GM18873 (cell line): ENCODE measurements at regions not wholly inside any gene's neighbourhood (a gene's known extent, or its start where the extent isn't known, plus 50 kb on each side); places are given as distances from the start of the nearest gene placed in this dataset.
"Not testable (repeated sequence)": the region's sequence is repeated elsewhere in the genome, so short reads cannot be mapped to it uniquely, and the experiment has no call there.

Experiments used
- ATAC-seq: cut with Tn5 transposase; IDR thresholded peaks from one replicate; pipeline ENCODE4 v1.9.1; 2021; ENCODE audit warnings: mild to moderate bottlenecking, moderate library complexity, moderate number of reproducible peaks; ENCODE audit not compliant: unreplicated experiment, low FRiP score

DNA sequence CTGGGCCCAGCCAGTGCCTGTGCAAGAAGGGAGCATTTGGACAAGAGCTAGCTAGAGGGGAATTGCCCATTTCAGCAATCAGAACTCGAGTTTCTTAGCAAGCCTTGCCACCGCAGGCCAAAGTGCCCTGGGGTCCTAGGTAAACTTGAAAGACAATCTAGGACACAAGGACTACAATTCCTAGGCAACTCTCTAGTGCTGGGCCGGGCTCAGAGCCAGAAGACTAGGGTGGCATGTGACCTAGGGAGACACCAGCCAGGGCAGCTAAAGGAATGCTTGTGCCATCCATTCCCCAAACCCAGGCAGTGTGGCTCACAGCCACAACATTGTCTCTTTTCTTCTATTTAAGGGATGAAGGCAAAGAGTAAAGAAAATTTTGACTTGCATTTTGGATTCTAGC, 205.0 kb downstream of the BMP4 start:
- ATAC-seq = no peak

DNA sequence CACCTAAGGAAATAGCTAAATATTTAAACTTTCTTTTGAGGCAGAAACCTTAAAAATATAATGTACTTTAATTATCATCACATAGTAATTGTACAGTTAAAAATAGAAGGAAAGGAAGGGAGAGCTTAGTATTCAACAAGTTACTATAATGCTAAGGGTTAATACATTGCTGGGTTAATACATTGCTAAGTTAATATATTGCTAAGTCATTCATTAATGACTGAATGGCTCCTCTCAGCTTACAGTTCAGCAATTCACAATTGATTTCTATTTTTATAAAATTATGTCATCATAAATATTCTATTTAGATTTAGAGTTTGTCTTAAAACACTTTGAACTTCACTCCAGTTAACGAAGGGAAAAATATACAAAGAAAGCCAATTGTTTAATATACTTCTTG, 207.9 kb downstream of the BMP4 start:
- no peak for ATAC-seq

DNA sequence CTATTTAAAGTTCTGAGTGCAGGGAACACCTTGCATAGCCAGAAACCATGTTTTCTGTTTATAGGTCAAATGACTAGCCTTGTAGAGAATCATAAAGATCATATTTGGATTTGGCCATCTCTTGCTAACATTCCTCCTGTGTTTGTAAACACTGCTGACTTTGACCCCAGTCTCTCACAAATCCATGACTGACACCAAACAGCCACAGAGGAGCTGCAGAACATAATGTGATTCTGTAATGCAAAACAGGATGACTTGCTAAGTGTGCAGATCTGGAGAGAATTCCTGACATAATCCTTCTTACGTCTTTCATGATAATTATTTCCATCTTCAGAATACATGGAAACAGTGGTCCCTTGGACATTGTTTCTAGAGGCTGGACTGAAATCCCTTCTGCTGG, 211.8 kb downstream of the BMP4 start:
- no peak for ATAC-seq

DNA sequence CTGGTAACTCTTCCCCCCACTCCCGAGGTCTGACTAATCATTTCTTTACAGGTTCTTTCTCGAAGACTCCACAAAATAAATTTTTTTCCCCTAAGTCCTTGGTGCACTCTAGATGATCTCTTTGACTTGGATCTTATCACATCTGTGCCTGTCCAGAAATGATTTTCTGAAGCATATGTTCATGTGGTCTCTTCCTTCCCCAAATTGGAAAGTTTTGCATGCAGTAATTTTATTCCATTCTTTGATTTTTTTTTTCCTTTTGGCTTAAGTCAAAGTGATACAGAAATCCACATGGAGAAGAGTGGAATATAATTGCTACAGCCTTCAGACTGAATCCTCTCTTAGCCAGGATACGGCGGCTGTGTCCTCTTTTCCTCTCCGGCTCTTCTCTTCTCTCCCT, 213.3 kb downstream of the BMP4 start:
- ATAC-seq = no peak

DNA sequence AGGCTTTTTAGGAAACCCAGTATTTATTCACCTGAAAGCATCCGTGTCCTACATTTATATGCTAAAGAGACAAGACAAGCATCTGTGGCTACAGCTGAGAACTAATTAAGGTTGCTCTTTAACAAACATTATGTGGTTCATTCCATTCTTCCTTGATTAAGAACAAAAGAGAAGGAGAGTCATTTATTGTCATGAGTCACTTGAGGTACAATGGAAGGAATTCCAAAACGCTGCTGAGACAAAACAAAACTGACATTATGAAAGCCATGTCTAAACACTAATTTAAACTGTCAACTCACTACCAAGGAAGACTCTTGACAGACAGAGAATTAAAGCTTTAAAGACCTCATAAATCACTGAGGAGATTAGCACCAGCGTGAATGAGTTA, 214.4 kb downstream of the BMP4 start:
- ATAC-seq = no peak

DNA sequence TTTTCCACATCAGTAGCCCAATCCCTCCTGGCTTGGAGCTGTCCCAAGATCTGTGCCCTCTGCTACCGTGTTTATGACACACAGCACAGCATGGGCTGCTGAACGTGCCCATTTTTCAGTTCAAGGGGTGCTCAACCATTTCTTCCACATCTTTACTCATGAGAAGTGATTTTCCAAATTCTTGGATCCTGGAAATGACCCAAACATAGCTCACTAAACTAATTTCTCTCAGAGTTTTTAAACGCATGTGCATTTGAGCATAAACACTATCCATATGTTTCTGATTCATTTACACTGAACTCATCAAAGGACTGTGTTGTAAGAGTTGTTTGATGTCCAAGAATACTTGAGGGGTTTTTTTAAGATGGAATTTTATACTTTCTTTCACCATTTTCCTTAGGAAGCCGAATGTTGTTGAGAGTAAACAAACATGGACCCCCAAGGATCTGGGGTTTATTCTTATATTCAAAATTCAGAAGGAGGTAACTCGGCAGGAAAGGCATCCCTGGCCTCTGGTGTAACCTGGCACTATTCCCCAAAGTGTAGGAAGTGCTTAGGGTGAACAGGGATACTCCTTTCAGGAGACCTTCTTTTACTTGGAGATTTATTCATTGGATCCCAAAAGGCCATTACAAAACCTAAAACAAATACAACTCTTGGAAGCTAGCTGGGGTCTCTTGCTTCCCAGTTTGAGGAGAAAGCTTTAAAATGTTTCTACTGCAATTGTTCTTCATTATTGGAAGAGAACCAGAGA, 215.0 kb downstream of the BMP4 start:
- no peak for ATAC-seq

DNA sequence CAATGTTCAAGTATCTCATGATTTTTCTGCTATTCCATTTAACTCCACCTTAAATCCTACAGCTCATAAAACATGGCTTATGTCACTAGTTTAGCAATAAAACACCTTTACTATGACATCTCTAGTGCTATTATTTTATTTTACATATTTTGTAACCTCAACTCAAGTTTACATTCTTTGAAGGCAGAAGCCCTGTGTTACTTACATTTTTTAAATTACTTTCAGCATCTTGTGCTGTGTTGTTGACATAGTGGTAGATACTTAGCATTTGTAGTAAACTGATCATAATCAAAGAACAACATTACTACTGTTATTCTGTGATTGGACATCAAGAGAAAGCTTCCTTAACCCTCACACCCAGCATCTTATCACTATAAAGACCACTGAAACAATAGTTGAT, 216.1 kb downstream of the BMP4 start:
- no peak for ATAC-seq

DNA sequence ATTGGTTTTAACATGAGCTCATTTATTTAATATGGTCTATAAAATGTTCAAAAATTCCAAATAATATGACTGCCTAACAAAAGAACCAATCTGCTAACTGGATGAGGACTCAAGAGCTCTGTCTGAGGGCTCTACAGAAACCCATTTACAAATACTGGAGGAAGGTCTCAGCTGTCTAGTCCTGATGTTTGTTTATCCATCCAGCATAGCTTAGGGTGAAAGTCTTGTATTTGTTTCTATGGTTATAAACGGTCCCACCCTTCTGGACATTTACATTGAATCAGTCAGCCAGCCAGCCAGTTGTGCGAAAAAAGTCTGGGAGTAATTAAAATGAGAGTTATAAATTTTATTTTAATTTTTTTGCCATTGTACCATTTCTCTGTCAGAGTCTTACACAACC, 220.7 kb downstream of the BMP4 start:
- no peak for ATAC-seq

DNA sequence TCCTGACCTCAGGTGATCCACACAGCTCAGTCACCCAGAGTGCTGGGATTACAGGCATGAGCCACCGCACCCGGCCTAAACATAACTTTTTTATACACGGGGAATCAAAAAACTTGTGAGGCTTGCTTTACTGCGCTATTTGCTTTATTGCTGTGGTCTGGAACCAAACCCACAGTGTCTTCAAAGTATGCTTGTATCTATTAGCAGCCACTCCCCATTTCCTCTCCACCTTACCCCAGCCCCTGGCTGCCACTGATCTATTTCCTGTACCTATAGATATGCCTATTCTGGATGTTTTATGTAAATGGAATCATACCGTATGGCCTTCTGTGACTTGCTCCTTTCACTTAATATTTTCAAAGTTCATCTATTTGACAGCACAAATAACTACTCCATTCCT, 233.4 kb downstream of the BMP4 start:
- ATAC-seq = no peak

DNA sequence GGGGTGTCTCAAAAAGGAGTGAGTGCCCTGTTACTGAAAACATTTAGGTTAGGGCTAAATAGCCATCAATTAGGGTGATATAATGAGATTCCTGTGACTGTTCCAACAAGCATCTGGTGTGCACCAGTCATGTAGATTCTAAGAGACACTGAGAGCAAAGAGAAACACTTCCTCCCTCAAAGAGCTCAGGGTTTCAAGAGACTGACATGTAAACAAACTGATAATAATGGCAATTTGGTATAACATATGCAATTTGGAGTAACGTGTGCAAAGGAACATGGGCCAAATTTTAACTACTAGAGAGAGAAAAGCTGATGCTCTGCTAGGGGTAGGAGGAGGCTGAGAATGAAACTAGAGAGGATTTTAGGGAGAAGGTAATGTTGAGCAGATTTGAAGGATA, 237.1 kb downstream of the BMP4 start:
- no peak for ATAC-seq

DNA sequence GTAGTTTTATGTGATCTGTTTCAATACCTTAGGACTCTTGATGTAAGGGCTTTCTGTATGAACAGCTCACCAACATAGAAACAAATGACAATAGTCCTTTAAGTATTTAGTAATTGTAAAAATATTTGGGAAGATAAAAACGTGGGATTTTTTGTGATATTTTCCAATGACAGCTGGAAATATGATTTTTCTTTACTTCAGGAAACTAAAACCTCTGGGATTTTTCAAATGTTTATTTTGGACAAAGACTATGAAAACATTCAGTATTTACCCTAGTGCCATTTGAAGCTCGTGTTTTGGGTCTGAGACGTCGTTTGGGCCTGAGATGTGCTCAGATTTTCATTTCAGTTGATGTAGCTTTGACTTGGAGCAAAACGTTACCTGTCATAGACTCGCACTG, 240.0 kb downstream of the BMP4 start:
- no peak for ATAC-seq

DNA sequence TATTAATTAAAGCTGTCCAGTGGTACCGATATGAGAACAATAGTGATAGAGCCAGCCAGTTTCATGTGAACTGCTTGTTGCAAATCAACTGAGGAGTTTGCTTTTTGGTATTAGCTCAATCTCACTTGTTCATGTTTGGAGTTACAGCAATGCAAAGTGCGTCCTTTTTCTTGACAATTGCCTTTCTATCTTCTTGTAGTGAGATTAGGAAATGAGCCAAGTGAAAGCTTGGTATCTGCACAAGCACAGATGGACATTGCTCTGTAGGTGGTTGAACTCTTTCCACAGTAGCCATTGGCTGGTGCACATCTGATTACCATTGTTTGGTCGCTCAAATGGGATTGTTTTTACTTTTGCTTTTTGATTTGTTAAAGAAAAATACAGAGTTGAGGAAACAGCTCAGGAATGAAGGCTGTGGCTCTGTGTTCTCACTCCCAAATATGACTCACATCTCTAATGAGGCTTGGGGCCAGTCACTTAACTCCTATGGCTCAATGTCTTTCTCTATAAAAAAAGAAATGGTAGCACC, 241.4 kb downstream of the BMP4 start:
- ATAC-seq = no peak

DNA sequence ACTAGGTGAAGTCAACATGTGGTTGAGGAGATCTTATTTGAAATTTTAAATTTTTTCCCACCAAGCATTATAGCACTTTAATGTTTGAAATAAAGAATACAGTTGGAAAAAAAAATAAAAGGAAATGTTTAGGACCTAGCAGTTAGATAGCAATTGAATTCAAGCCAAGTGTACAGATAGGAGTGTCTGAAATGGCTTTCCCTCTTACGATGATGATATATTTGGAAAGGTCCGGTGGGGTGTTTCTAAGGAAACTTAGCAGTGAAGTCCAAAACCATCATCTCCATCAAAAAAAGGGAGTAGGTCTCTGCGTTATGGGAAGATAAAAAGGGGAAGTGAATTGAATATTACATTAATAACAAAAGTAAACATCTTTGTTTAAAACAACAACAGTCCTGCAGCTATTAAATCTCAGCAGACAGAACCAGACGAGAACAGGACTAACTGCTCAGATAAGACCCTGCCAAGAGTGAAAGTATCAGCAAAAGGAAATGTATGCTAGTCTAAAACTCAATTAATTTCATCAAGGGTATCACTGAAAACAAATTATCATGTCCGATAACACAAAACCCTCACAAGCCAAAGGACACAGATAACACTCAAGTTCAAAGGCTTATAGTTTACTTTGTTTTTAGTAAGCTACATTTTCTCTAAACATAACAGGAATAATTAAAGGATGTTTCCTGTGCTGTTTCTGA, 242.0 kb downstream of the BMP4 start:
- no peak for ATAC-seq

DNA sequence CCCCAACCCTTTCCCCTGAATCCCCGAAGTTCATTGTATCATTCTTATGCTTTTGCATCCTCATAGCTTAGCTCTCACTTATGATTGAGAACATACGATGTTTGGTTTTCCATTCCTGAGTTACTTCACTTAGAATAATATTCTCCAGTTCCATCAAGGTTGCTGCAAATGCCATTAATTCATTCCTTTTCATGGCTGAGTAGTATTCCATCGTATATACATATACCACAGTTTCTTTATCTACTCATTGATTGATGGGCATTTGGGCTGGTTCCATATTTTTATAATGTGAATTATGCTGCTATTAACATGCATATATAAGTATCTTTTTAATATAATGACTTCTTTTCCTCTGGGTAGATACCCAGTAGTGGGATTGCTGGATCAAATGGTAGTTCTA, 243.7 kb downstream of the BMP4 start:
- not testable (repeated sequence) for ATAC-seq

DNA sequence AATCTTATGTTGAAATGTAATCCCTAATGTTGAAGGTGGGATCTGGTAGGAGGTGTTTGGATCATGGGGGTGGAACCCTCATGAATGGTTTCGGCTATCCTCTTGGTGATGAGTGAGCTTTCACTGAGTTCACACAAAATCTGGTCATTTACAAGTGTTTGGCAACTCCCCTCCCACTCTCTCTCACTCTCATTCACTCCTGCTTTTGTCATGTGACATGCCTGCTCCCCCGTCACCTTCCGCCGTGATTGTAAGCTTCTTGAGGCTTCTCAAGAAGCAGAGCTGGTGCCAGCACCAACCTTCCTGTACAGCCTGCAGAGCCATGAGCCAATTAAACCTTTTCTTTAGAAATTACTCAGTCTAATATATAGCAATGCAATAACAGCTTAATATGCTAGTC, 245.4 kb downstream of the BMP4 start:
- ATAC-seq = no peak

DNA sequence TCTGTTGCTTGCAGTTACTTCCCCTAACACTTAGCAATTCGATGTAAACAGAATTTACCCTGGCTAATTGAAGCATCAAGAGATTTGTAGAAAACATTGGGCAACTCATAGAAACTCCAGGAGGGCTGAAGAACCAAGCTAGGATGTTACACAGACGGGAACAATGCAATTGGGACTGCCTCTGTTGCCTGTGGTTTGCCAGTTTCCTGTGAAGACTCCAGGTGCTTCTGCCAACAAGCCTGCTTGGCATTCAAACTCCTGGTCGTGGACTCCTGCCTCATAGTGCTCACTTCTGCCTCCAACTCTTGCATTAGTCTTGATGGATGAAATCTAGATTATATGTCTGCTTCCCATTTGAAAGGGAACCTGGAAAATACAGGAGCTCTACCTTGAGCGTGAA, 246.0 kb downstream of the BMP4 start:
- ATAC-seq = no peak

DNA sequence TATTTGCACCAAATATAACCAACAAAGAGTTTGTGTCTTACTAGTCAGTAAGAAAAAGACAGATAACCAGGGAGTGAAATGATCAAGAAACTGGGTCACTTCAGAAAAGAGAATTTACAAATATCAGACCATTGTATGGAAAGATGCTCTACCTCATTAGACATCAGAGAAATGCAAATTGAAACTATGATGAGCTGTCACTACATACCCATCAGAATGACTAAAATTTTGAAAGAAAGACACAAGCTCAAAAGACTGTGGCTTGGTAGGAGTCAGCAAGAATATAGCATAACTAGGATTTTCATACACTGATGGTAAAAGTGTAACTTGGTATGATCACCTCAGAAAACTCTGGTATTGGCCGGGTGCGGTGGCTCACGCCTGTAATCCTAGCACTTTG, 247.2 kb downstream of the BMP4 start:
- ATAC-seq = no peak

DNA sequence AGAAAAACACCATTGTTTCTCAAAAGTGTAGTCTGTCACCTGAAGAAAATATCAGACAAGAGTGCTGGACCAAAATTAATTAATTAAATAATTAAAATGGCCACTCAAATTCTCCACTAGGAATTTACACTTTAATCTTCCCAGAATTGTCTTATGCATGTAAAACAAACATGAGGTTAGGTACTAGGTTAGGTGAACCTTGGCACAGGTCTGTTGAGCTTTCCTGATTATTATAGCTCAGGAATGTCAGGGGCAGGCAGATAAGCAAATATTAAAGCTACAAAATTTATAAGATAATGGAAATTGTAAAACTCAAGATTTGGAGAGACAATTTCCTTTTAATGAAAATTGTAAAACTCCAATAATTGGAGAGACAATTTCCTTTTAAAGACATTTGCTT, 253.2 kb downstream of the BMP4 start:
- ATAC-seq = no peak

DNA sequence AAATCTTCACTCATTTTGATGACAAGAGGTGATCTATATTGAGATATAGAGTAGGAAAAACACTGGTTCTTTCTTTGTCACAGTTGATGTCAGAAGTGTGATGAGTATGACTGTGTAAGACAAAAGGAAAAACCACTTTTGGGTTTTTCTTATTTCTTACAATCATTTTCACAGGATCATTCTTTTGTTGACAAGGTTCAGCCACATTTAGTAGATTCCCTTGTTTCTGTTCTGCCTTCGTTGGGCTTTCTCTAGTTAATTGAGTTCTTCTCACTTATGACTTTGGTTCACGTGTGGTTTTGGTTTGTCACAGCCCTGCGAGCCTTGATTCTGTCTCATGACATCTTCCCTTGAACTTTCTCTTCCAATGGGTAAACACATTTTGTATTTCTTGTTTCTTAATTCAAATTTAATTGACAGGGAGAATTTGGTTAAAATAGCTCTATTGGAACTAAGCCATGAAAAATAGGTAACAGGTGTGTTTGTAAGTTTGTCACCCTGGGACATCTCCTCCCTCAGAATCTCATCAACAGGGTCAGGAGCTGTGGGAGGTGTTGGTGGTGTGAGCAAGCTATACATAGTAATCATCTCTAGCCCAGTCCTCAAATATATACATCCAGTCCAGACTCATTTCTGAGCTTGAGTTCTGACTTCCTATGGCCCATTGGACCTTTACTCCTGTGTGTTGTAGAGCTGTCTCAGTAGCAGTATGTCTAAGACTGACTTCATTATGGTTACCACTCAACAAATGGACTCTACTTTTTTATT, 255.3 kb downstream of the BMP4 start:
- no peak for ATAC-seq

DNA sequence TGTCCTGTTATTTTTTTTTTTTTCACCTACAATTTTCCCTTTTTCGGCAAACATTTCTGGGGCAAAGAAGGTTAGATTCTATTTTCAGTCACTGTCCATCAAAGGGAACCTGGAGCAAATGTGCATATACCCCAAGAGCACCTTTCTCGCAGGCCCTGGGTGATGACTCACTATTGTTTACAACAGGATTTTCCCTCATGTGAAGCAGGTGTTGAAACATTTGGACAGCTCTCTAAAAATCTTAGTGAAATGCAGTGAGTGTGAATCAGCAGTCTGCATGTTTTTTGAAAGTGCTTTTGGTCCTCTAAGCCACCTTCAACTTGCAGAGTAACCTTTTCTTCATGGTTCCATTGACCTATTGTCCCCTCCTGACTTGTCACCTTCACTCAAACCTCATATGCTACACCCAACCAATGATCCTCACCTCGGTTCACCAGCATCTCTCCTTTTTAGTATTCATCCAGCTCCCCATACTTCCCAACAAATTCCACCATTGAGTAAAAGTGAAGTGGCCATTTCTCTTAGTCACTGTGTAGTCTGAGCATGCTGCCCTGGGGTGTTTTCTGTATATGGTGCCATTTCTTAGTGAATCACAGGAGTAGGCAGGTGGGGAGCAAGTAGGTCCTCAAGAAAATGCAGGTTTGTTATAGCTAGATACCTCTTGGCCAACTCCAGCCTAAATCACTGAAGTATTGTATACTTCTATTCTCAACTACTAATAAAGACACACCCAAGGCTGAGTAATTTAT, 260.2 kb downstream of the BMP4 start:
- no peak for ATAC-seq
